IPS-15b (cell line): ENCODE measurements at regions not wholly inside any gene's neighbourhood (a gene's known extent, or its start where the extent isn't known, plus 50 kb on each side); places are given as distances from the start of the nearest gene placed in this dataset.

Experiments used
- H3K27me3 ChIP-seq: one replicate; pipeline ENCODE4 v1.6.1; 2013; ENCODE audit warnings: low read length; ENCODE audit not compliant: control insufficient read depth, insufficient read depth
- H3K36me3 ChIP-seq: one replicate; pipeline ENCODE4 v1.6.1; 2013; ENCODE audit warnings: low read length; ENCODE audit not compliant: control insufficient read depth, insufficient read depth
- H3K4me1 ChIP-seq: one replicate; pipeline ENCODE4 v1.6.1; 2013; ENCODE audit warnings: mild to moderate bottlenecking, low read length; ENCODE audit not compliant: control insufficient read depth, insufficient read depth
- H3K4me3 ChIP-seq: one replicate; pipeline ENCODE4 v1.5.1; 2013; ENCODE audit warnings: low read depth, low read length
- H3K9ac ChIP-seq: one replicate; pipeline ENCODE4 v1.6.1; 2013; ENCODE audit warnings: low read depth, mild to moderate bottlenecking, low read length
- H3K9me3 ChIP-seq: one replicate; pipeline ENCODE4 v1.6.1; 2013; ENCODE audit warnings: mild to moderate bottlenecking, low read length; ENCODE audit not compliant: control insufficient read depth, insufficient read depth

GRCh38 chr14:26113911-26114640, 483.8 kb downstream of the NOVA1 start:
- no peak overlapping the region for H3K4me3 ChIP-seq
- no peaks in the 10 kb centered on the region for H3K36me3 ChIP-seq
- H3K9me3 ChIP-seq: no peaks in the 10 kb centered on the region
- H3K27me3 ChIP-seq: no peaks in the 10 kb centered on the region
- no peaks in the 10 kb centered on the region for H3K4me1 ChIP-seq
- H3K9ac ChIP-seq: no peak overlapping the region

- Histone ChIP-seq H3K27me3 (no peaks in the 10 kb centered on the region), H3K4me1 (no peaks in the 10 kb centered on the region), H3K36me3 (no peaks in the 10 kb centered on the region), H3K9ac (no peak overlapping the region), H3K4me3 (no peak overlapping the region), H3K9me3 (no peaks in the 10 kb centered on the region)
Observed at GRCh38 chr14:26104717-26105116, 493.1 kb downstream of the NOVA1 start.

GRCh38 chr14:26097852-26098251, 500.0 kb downstream of the NOVA1 start:
- H3K27me3 ChIP-seq: no peaks in the 10 kb centered on the region
- no peaks in the 10 kb centered on the region for H3K4me1 ChIP-seq
- no peak overlapping the region for H3K4me3 ChIP-seq
- no peaks in the 10 kb centered on the region for H3K36me3 ChIP-seq
- H3K9ac ChIP-seq: no peak overlapping the region
- H3K9me3 ChIP-seq: no peaks in the 10 kb centered on the region

- H3K9ac ChIP-seq: no peak overlapping the region
- peaks cover 15% of the 10 kb centered on the region for H3K4me1 ChIP-seq
- H3K36me3 ChIP-seq: no peaks in the 10 kb centered on the region
- H3K9me3 ChIP-seq: no peaks in the 10 kb centered on the region
- H3K27me3 ChIP-seq: peaks cover 13% of the 10 kb centered on the region
- no peak overlapping the region for H3K4me3 ChIP-seq
Observed at GRCh38 chr14:26088275-26088674, 509.6 kb downstream of the NOVA1 start.

- no peaks in the 10 kb centered on the region for H3K36me3 ChIP-seq
- no peak overlapping the region for H3K4me3 ChIP-seq
- no peaks in the 10 kb centered on the region for H3K9me3 ChIP-seq
Observed at GRCh38 chr14:26081043-26081442, 516.8 kb downstream of the NOVA1 start.

GRCh38 chr14:26078561-26078960, 519.3 kb downstream of the NOVA1 start:
- H3K36me3 ChIP-seq: no peaks in the 10 kb centered on the region
- no peaks in the 10 kb centered on the region for H3K9me3 ChIP-seq
- no peaks in the 10 kb centered on the region for H3K4me1 ChIP-seq
- H3K4me3 ChIP-seq: no peak overlapping the region
- no peak overlapping the region for H3K9ac ChIP-seq
- H3K27me3 ChIP-seq: no peaks in the 10 kb centered on the region

More at GRCh38 chr14:26081043-26081442, 516.8 kb downstream of the NOVA1 start:
- no peak overlapping the region for H3K9ac ChIP-seq
- H3K4me1 ChIP-seq: no peaks in the 10 kb centered on the region
- no peaks in the 10 kb centered on the region for H3K27me3 ChIP-seq

- no peaks in the 10 kb centered on the region for H3K36me3 ChIP-seq
- no peak overlapping the region for H3K9ac ChIP-seq
- H3K9me3 ChIP-seq: no peaks in the 10 kb centered on the region
- no peaks in the 10 kb centered on the region for H3K4me1 ChIP-seq
- no peak overlapping the region for H3K4me3 ChIP-seq
- no peaks in the 10 kb centered on the region for H3K27me3 ChIP-seq
Observed at GRCh38 chr14:26074892-26075291, 522.9 kb downstream of the NOVA1 start.

- Histone ChIP-seq H3K36me3 (no peaks in the 10 kb centered on the region), H3K9me3 (no peaks in the 10 kb centered on the region), H3K9ac (no peak overlapping the region), H3K4me3 (no peak overlapping the region), H3K4me1 (no peaks in the 10 kb centered on the region), H3K27me3 (no peaks in the 10 kb centered on the region)
Observed at GRCh38 chr14:26070443-26070842, 527.4 kb downstream of the NOVA1 start.

- H3K4me1 ChIP-seq: no peaks in the 10 kb centered on the region
- H3K4me3 ChIP-seq: no peak overlapping the region
Observed at GRCh38 chr14:26067786-26068459, 529.9 kb downstream of the NOVA1 start.

GRCh38 chr14:26067341-26067740, 530.5 kb downstream of the NOVA1 start:
- H3K4me1 ChIP-seq: no peaks in the 10 kb centered on the region
- no peaks in the 10 kb centered on the region for H3K27me3 ChIP-seq
- no peaks in the 10 kb centered on the region for H3K36me3 ChIP-seq
- no peak overlapping the region for H3K9ac ChIP-seq
- no peaks in the 10 kb centered on the region for H3K9me3 ChIP-seq
- no peak overlapping the region for H3K4me3 ChIP-seq

More at GRCh38 chr14:26067786-26068459, 529.9 kb downstream of the NOVA1 start:
- Histone ChIP-seq H3K27me3 (no peaks in the 10 kb centered on the region), H3K9ac (no peak overlapping the region), H3K36me3 (no peaks in the 10 kb centered on the region), H3K9me3 (no peaks in the 10 kb centered on the region)

- no peak overlapping the region for H3K4me3 ChIP-seq
- no peaks in the 10 kb centered on the region for H3K27me3 ChIP-seq
- no peaks in the 10 kb centered on the region for H3K36me3 ChIP-seq
- no peaks in the 10 kb centered on the region for H3K9me3 ChIP-seq
- no peaks in the 10 kb centered on the region for H3K4me1 ChIP-seq
- no peak overlapping the region for H3K9ac ChIP-seq
Observed at GRCh38 chr14:26056036-26056616, 541.7 kb downstream of the NOVA1 start.

- no peak overlapping the region for H3K9ac ChIP-seq
- no peaks in the 10 kb centered on the region for H3K36me3 ChIP-seq
Observed at GRCh38 chr14:26032348-26032747, 565.5 kb downstream of the NOVA1 start.

More at GRCh38 chr14:26032348-26032747, 565.5 kb downstream of the NOVA1 start:
- Histone ChIP-seq H3K9me3 (no peaks in the 10 kb centered on the region), H3K4me1 (no peaks in the 10 kb centered on the region), H3K4me3 (no peak overlapping the region), H3K27me3 (no peaks in the 10 kb centered on the region)
